IPS-18a (cell line): ENCODE measurements at regions not wholly inside any gene's neighbourhood (a gene's known extent, or its start where the extent isn't known, plus 50 kb on each side); places are given as distances from the start of the nearest gene placed in this dataset.
"Not testable (repeated sequence)": the region's sequence is repeated elsewhere in the genome, so short reads cannot be mapped to it uniquely, and the experiment has no call there.

Experiments used
- H3K27ac ChIP-seq: one replicate; pipeline ENCODE4 v1.5.1; 2013; ENCODE audit warnings: low read length
- H3K27me3 ChIP-seq: one replicate; pipeline ENCODE4 v1.6.1; 2013; ENCODE audit warnings: mild to moderate bottlenecking, low read length; ENCODE audit not compliant: control insufficient read depth, insufficient read depth
- H3K36me3 ChIP-seq: one replicate; pipeline ENCODE4 v1.6.1; 2013; ENCODE audit warnings: low read depth, low read length; ENCODE audit not compliant: control insufficient read depth
- H3K4me1 ChIP-seq: one replicate; pipeline ENCODE4 v1.6.1; 2013; ENCODE audit warnings: low read depth, low read length; ENCODE audit not compliant: control insufficient read depth
- H3K4me3 ChIP-seq: one replicate; pipeline ENCODE4 v1.5.1; 2013; ENCODE audit warnings: low read length
- H3K9ac ChIP-seq: one replicate; pipeline ENCODE4 v1.6.1; 2013; ENCODE audit warnings: mild to moderate bottlenecking, low read length, moderate library complexity
- H3K9me3 ChIP-seq: one replicate; pipeline ENCODE4 v1.6.1; 2013; ENCODE audit warnings: low read depth, low read length; ENCODE audit not compliant: control insufficient read depth

DNA sequence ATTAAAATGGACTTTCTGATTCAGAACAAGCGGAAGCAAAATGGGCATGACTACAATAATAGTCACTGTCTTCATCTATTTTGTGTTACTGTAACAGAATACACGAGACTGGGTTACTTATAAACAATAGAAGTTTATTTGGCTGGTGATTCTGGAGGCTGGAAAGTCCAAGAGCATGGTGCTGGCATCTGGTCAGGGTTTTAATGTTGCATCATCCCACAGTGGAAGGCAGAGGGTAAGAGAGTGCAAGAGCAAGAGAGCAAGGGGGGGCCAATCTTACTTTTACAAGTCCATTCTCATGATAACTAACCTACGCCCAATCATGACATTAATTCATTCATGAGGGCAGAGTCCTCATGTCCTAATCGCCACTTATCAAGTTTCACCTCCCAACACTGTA, 189.2 kb downstream of the TOX3 start:
- Histone ChIP-seq H3K36me3 (no peaks in the 10 kb centered on the region), H3K9me3 (no peaks in the 10 kb centered on the region), H3K4me3 (no peak overlapping the region), H3K9ac (no peak overlapping the region), H3K4me1 (no peaks in the 10 kb centered on the region), H3K27ac (no peak overlapping the region), H3K27me3 (no peaks in the 10 kb centered on the region)

DNA sequence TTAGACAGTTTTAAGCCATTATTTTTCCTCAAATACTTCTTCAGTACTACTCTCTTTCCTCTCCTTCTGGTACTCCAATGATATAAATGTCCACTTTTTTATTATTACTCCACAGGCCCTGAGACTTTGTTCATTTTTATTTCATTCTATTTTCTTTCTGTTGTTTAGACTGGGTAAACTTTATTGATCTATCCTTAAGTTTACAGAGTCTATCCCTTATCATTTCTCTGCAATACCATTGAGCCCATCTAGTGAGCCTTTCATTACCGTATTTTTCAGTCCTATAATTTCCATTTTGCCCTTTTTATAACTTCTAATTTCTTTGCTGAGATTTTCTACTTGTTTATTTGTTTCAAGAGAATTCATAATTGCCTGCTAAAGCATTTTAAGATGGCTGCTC, 193.7 kb downstream of the TOX3 start:
- no peaks in the 10 kb centered on the region for H3K9me3 ChIP-seq
- H3K4me3 ChIP-seq, result no peak overlapping the region
- no peaks in the 10 kb centered on the region for H3K36me3 ChIP-seq
- no peaks in the 10 kb centered on the region for H3K27me3 ChIP-seq
- no peaks in the 10 kb centered on the region for H3K4me1 ChIP-seq
- H3K9ac ChIP-seq, result no peak overlapping the region
- no peak overlapping the region for H3K27ac ChIP-seq

DNA sequence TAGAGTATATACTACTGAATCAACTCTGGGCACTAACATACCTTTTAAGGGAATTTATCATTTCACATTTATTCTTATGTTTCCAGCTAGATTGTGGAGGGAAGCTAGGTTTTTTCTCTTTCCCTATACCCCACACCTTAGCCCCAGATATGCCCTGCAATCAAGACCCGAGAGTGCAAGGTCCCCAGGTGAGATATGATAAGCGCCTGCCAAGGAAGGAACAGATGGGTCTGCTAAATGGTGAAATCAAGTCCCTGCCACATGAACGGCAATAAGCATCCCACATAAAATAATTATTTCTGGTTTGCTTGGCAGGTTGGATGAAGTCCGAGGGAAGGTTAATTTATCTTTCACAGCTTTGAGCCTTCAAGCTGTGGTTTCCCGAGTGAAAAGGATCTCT, 195.5 kb downstream of the TOX3 start:
- no peak overlapping the region for H3K4me3 ChIP-seq

DNA sequence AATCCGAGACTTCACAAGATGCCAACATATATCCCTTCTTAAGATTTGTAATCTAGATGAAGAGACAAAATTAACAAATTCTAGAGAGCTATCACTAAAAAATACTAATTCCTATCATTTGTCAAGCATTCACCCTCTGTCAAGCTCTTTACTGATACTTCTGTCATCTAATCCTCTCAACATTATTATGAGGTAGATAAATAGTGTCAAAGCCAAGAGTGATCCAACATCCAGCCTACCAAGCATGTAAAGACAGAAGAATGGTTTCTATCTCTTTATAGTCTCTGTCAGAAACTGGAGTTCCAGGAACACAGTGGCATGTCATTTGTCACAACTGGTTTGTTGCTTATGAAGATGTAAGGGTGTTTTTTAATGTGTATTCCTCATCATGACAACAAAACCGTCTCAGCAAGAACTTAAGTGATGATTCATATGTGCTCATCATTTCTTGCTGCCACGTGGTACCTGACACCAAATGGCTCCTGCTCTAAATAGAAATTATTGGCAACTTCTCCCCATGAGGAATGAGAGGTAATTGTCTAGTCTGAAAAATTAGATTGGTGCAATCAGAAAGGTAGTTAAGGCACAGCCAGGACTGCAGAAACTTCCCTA, 196.8 kb downstream of the TOX3 start:
- H3K4me1 ChIP-seq, result no peaks in the 10 kb centered on the region
- no peaks in the 10 kb centered on the region for H3K36me3 ChIP-seq
- H3K9ac ChIP-seq, result no peak overlapping the region
- H3K4me3 ChIP-seq, result no peak overlapping the region
- no peak overlapping the region for H3K27ac ChIP-seq
- H3K9me3 ChIP-seq, result no peaks in the 10 kb centered on the region
- no peaks in the 10 kb centered on the region for H3K27me3 ChIP-seq

More for the DNA sequence above, 195.5 kb downstream of the TOX3 start:
- no peak overlapping the region for H3K9ac ChIP-seq
- no peak overlapping the region for H3K27ac ChIP-seq
- H3K9me3 ChIP-seq, result no peaks in the 10 kb centered on the region
- H3K4me1 ChIP-seq, result no peaks in the 10 kb centered on the region
- no peaks in the 10 kb centered on the region for H3K27me3 ChIP-seq
- no peaks in the 10 kb centered on the region for H3K36me3 ChIP-seq

DNA sequence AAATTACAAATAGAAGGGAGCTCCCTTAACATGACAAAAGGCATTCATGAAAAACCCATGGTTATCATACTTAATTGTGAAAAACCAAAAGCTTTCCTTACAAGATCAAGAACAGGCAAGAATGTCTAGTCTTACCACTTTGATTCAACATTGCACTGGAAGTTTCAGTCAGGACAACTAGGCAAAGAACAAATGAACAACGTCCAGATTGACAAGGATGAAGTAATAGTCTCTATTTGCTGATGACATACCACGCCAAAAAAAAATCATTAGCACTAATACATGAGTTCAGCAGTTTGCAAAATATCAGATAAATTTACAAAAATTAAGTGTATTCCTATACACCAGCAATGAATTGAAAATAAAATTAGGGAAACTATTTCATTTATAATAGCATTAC, 200.2 kb downstream of the TOX3 start:
- H3K9me3 ChIP-seq, result no peaks in the 10 kb centered on the region
- H3K36me3 ChIP-seq, result no peaks in the 10 kb centered on the region
- no peaks in the 10 kb centered on the region for H3K4me1 ChIP-seq
- H3K27ac ChIP-seq, result no peak overlapping the region
- no peak overlapping the region for H3K4me3 ChIP-seq
- H3K9ac ChIP-seq, result no peak overlapping the region
- no peaks in the 10 kb centered on the region for H3K27me3 ChIP-seq

DNA sequence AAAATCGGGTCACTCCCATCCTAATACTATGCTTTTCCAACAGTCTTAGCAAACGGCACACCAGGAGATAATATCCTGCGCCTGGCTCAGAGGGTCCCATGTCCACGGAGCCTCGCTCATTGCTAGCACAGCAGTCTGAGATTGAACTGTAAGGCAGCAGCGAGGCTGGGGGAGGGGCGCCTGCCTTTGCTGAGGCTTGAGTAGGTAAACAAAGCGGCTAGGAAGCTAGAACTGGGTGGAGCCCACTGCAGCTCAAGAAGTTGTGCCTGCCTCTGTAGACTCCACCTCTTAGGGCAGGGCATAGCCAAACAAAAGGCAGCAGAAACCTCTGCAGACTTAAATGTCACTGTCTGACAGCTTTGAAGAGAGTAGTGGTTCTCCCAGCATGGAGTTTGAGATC, 213.3 kb downstream of the TOX3 start:
- H3K27ac ChIP-seq, H3K9ac ChIP-seq, H3K27me3 ChIP-seq, H3K4me1 ChIP-seq, H3K9me3 ChIP-seq, H3K36me3 ChIP-seq, H3K4me3 ChIP-seq: not testable (repeated sequence)

DNA sequence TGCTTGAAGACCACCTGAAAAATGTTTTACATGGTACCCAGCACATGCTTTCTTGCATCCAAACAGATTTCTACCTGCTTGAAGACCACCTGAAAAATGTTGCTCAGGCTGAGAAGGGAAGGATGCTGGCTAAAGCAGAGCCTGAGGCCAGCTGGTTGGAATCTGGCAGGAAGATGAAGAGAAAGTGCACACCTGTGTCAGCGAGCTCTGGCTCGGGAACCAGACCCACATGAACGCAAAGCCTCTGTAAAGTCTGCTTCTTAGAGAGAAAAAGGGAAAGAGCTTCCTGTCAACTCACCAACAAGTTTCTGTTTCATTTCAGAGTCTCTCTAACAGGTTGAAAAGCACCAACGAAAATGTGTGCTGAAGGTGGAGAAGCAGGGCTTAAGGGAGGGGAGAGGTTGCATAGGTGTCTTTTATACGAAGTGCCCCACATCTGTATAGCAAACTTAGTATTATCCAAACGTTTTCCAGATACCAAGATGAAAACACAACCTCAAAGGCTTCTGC, 226.0 kb downstream of the TOX3 start:
- Histone ChIP-seq H3K4me1 (peaks cover 7% of the 10 kb centered on the region), H3K4me3 (no peak overlapping the region), H3K36me3 (no peaks in the 10 kb centered on the region), H3K9me3 (no peaks in the 10 kb centered on the region), H3K27me3 (no peaks in the 10 kb centered on the region), H3K27ac (no peak overlapping the region), H3K9ac (no peak overlapping the region)

DNA sequence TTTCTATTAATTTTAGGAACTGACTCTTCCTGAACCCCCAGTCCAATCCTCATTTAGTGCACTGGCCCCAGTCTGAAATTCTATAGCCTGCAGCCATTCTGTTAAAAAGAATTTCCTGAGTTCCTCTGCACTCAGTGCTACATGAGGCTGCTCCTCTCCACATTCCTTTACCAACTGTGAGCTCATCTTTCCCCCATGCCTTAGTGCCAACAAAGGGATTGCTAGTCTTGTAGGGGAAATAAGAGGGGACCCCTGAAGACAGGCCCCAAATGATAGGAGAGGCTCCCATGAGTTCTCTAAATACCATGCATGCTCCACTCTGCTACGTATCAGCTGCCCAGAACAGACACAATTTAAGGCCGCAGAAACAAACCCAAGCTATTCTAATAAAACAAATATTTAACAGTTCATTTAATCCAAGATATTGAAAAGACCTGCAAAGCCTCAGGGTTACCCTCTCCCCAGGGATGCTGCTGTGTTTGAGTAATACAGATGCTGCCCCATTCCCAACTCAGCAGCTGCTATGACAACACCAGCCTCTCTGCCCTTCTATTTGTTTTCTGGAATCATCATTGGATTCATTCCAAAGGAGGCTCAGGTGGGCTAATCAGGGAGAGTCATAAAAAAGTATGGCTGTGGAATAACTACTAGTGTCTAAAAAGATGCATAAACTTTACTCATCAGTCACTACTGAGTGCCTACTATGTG, 228.5 kb downstream of the TOX3 start:
- no peak overlapping the region for H3K9ac ChIP-seq
- H3K36me3 ChIP-seq, result no peaks in the 10 kb centered on the region
- H3K27ac ChIP-seq, result no peak overlapping the region
- H3K9me3 ChIP-seq, result no peaks in the 10 kb centered on the region
- no peak overlapping the region for H3K4me3 ChIP-seq
- peaks cover 7% of the 10 kb centered on the region for H3K4me1 ChIP-seq
- H3K27me3 ChIP-seq, result no peaks in the 10 kb centered on the region

DNA sequence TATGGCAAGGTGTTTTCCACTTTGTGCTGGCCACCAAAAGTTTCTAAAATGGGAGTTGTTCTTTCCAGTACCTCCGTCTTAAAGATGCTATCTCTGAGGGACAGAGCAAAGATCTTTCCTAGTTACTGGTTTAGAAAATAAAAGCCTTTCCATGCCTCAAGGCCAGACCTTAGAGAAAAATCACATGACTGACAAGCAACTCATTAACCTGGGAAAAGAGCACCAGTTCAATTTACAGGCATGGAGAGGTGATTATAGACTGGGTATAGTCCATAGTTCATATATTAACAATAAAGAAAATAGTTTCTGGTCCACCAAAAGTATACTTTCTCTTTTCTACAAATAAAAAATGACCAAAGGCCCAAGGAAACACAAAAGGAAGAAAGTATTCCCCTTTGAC, 230.7 kb downstream of the TOX3 start:
- no peak overlapping the region for H3K27ac ChIP-seq
- H3K9me3 ChIP-seq, result no peaks in the 10 kb centered on the region
- no peak overlapping the region for H3K9ac ChIP-seq
- no peaks in the 10 kb centered on the region for H3K36me3 ChIP-seq
- H3K27me3 ChIP-seq, result no peaks in the 10 kb centered on the region
- H3K4me3 ChIP-seq, result no peak overlapping the region
- peaks cover 7% of the 10 kb centered on the region for H3K4me1 ChIP-seq

DNA sequence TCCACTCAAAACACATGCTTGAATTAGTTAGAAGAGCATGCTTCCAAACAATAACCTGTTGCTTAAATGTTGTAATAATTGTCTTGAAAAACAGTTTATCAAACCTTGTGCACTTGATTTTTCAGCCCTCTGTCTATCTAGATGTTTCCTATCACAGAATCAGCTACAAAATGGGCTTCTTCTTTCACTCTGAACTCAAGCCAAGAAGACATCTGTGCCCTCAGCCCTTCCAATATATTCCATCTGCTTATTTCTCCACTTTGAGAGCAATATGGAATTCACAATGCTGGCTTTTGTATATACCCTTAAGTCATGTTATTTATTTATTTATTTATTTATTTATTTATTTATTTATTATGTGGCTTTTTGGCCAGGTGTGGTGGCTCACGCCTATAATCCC, 234.2 kb downstream of the TOX3 start:
- no peak overlapping the region for H3K4me3 ChIP-seq
- no peaks in the 10 kb centered on the region for H3K9me3 ChIP-seq

DNA sequence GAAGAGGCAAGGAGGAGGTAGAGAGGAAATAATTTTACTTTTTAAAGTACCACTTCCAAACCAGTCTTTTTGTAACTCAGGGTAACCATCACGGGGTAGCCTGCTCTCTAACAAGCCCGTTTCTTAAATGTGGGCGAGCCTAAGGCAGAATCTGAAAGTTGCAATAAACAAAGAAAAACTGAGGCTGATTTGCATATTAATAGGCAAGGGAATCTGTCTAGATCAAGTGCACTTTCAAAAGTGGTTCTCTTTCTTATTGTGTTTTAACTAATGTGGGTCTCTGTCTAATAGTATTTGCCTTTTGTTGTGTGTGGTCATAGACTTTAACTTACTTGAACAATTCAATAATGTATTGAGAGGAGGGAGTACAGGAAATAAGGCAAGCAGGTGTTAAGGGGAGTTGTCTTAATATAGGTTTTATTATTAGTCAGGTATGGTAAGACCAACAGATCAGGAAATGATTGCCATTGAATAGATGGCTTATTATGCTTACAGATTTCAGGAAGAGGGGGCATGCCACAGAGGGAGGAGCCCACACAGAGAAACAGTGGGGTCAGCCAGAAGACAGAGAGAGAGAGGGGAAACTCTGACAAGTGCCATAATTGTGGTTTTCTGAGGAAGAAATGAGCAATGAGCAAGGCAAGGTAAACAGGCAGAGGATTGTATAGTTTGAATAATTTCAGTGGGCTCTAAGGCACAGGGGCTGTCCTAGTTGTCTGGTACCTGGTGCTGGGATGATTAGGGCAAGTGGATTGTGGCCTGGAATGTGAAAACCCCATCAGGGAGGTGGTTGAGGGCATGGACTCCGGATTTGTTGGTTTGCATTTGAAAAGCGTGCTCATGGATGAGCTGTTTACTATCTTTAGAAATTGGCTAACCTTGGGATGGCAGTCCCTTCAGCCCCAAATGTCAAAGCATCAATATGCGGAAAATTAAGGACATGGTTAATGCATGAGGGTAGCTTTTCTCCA, 237.2 kb downstream of the TOX3 start:
- Histone ChIP-seq H3K4me3 (no peak overlapping the region), H3K4me1 (peaks cover 12% of the 10 kb centered on the region), H3K36me3 (no peaks in the 10 kb centered on the region), H3K27ac (no peak overlapping the region), H3K9ac (no peak overlapping the region), H3K9me3 (no peaks in the 10 kb centered on the region), H3K27me3 (no peaks in the 10 kb centered on the region)

More for the DNA sequence above, 234.2 kb downstream of the TOX3 start:
- H3K36me3 ChIP-seq, result no peaks in the 10 kb centered on the region
- H3K9ac ChIP-seq, result no peak overlapping the region
- no peak overlapping the region for H3K27ac ChIP-seq
- peaks cover 12% of the 10 kb centered on the region for H3K4me1 ChIP-seq
- H3K27me3 ChIP-seq, result no peaks in the 10 kb centered on the region
